ENCODE measurements at regions not wholly inside any gene's neighbourhood (a gene's known extent, or its start where the extent isn't known, plus 50 kb on each side); places are given as distances from the start of the nearest gene placed in this dataset.
"Not testable (repeated sequence)": the region's sequence is repeated elsewhere in the genome, so short reads cannot be mapped to it uniquely, and the experiment has no call there.

- no peaks in the 10 kb centered on the region for H3K9me3 ChIP-seq (ENCODE audit: control insufficient read depth, low read length)
- no peak overlapping the region for H3K9ac ChIP-seq (ENCODE audit: low read length)
- no peak overlapping the region for H3K4me3 ChIP-seq (ENCODE audit: low read length)
- H3K4me1 ChIP-seq (ENCODE audit: control insufficient read depth, insufficient read depth, low read length): no peaks in the 10 kb centered on the region
- DNase-seq (ENCODE audit: low read depth): no peak
- peaks cover 9% of the 10 kb centered on the region for H3K27me3 ChIP-seq (replicated peaks; ENCODE audit: control insufficient read depth, insufficient read depth, low read length)
- no peaks in the 10 kb centered on the region for H3K36me3 ChIP-seq (ENCODE audit: control insufficient read depth, insufficient read depth, low read length, severe bottlenecking)
Observed at GRCh38 chr10:44004913-44005787, 356.5 kb upstream of the ZNF32 start.

- Histone ChIP-seq H3K27me3 (replicated peaks; ENCODE audit: control insufficient read depth, insufficient read depth, low read length) (no peaks in the 10 kb centered on the region), H3K4me3 (ENCODE audit: low read length) (no peak overlapping the region), H3K36me3 (ENCODE audit: control insufficient read depth, insufficient read depth, low read length, severe bottlenecking) (no peaks in the 10 kb centered on the region), H3K9ac (ENCODE audit: low read length) (no peak overlapping the region), H3K9me3 (ENCODE audit: control insufficient read depth, low read length) (no peaks in the 10 kb centered on the region), H3K4me1 (ENCODE audit: control insufficient read depth, insufficient read depth, low read length) (peaks cover 11% of the 10 kb centered on the region)
- peak; percentile 15 for DNase-seq (ENCODE audit: low read depth)
Observed at GRCh38 chr10:43998021-43998809, 349.5 kb upstream of the ZNF32 start.

- H3K9ac ChIP-seq (ENCODE audit: low read length): no peak overlapping the region
- H3K4me1 ChIP-seq (ENCODE audit: control insufficient read depth, insufficient read depth, low read length): peaks cover 11% of the 10 kb centered on the region
- no peak overlapping the region for H3K4me3 ChIP-seq (ENCODE audit: low read length)
- DNase-seq (ENCODE audit: low read depth): no peak
- H3K9me3 ChIP-seq (ENCODE audit: control insufficient read depth, low read length): no peaks in the 10 kb centered on the region
- no peaks in the 10 kb centered on the region for H3K36me3 ChIP-seq (ENCODE audit: control insufficient read depth, insufficient read depth, low read length, severe bottlenecking)
- no peaks in the 10 kb centered on the region for H3K27me3 ChIP-seq (replicated peaks; ENCODE audit: control insufficient read depth, insufficient read depth, low read length)
Observed at GRCh38 chr10:43997330-43997729, 348.6 kb upstream of the ZNF32 start.

- Histone ChIP-seq H3K9ac (ENCODE audit: low read length) (no peak overlapping the region), H3K27me3 (replicated peaks; ENCODE audit: control insufficient read depth, insufficient read depth, low read length) (no peaks in the 10 kb centered on the region)
Observed at GRCh38 chr10:43994539-43994938, 345.9 kb upstream of the ZNF32 start.

GRCh38 chr10:43992816-43993215 is 344.1 kb upstream of the ZNF32 start:
- H3K36me3 ChIP-seq (ENCODE audit: control insufficient read depth, insufficient read depth, low read length, severe bottlenecking); H3K27me3 ChIP-seq (replicated peaks; ENCODE audit: control insufficient read depth, insufficient read depth, low read length); H3K4me3 ChIP-seq (ENCODE audit: low read length); H3K4me1 ChIP-seq (ENCODE audit: control insufficient read depth, insufficient read depth, low read length); DNase-seq (ENCODE audit: low read depth); H3K9ac ChIP-seq (ENCODE audit: low read length); H3K9me3 ChIP-seq (ENCODE audit: control insufficient read depth, low read length): not testable (repeated sequence)

More at GRCh38 chr10:43994539-43994938, 345.9 kb upstream of the ZNF32 start:
- Histone ChIP-seq H3K9me3 (ENCODE audit: control insufficient read depth, low read length) (no peaks in the 10 kb centered on the region), H3K4me1 (ENCODE audit: control insufficient read depth, insufficient read depth, low read length) (peaks cover 11% of the 10 kb centered on the region), H3K4me3 (ENCODE audit: low read length) (no peak overlapping the region), H3K36me3 (ENCODE audit: control insufficient read depth, insufficient read depth, low read length, severe bottlenecking) (no peaks in the 10 kb centered on the region)
- DNase-seq (ENCODE audit: low read depth): no peak

GRCh38 chr10:43986374-43986773 is 337.7 kb upstream of the ZNF32 start:
- H3K4me1 ChIP-seq (ENCODE audit: control insufficient read depth, insufficient read depth, low read length): peaks cover 13% of the 10 kb centered on the region
- peaks cover 11% of the 10 kb centered on the region for H3K9me3 ChIP-seq (ENCODE audit: control insufficient read depth, low read length)
- H3K9ac ChIP-seq (ENCODE audit: low read length): no peak overlapping the region

GRCh38 chr10:43985941-43986340 is 337.3 kb upstream of the ZNF32 start:
- Histone ChIP-seq H3K4me1 (ENCODE audit: control insufficient read depth, insufficient read depth, low read length) (peaks cover 18% of the 10 kb centered on the region), H3K4me3 (ENCODE audit: low read length) (no peak overlapping the region), H3K36me3 (ENCODE audit: control insufficient read depth, insufficient read depth, low read length, severe bottlenecking) (no peaks in the 10 kb centered on the region), H3K9me3 (ENCODE audit: control insufficient read depth, low read length) (peaks cover 11% of the 10 kb centered on the region), H3K27me3 (replicated peaks; ENCODE audit: control insufficient read depth, insufficient read depth, low read length) (no peaks in the 10 kb centered on the region), H3K9ac (ENCODE audit: low read length) (no peak overlapping the region)
- DNase-seq (ENCODE audit: low read depth): no peak

More at GRCh38 chr10:43986374-43986773, 337.7 kb upstream of the ZNF32 start:
- no peaks in the 10 kb centered on the region for H3K36me3 ChIP-seq (ENCODE audit: control insufficient read depth, insufficient read depth, low read length, severe bottlenecking)
- H3K4me3 ChIP-seq (ENCODE audit: low read length): no peak overlapping the region
- no peak for DNase-seq (ENCODE audit: low read depth)
- no peaks in the 10 kb centered on the region for H3K27me3 ChIP-seq (replicated peaks; ENCODE audit: control insufficient read depth, insufficient read depth, low read length)

GRCh38 chr10:43983856-43984271 is 335.2 kb upstream of the ZNF32 start:
- Histone ChIP-seq H3K4me3 (ENCODE audit: low read length) (no peak overlapping the region), H3K9me3 (ENCODE audit: control insufficient read depth, low read length) (peaks cover 11% of the 10 kb centered on the region), H3K36me3 (ENCODE audit: control insufficient read depth, insufficient read depth, low read length, severe bottlenecking) (no peaks in the 10 kb centered on the region), H3K4me1 (ENCODE audit: control insufficient read depth, insufficient read depth, low read length) (peaks cover 23% of the 10 kb centered on the region), H3K27me3 (replicated peaks; ENCODE audit: control insufficient read depth, insufficient read depth, low read length) (no peaks in the 10 kb centered on the region), H3K9ac (ENCODE audit: low read length) (no peak overlapping the region)
- no peak for DNase-seq (ENCODE audit: low read depth)

GRCh38 chr10:43983405-43983804 is 334.7 kb upstream of the ZNF32 start:
- Histone ChIP-seq H3K9ac (ENCODE audit: low read length) (no peak overlapping the region), H3K27me3 (replicated peaks; ENCODE audit: control insufficient read depth, insufficient read depth, low read length) (no peaks in the 10 kb centered on the region), H3K9me3 (ENCODE audit: control insufficient read depth, low read length) (peaks cover 11% of the 10 kb centered on the region), H3K36me3 (ENCODE audit: control insufficient read depth, insufficient read depth, low read length, severe bottlenecking) (no peaks in the 10 kb centered on the region), H3K4me1 (ENCODE audit: control insufficient read depth, insufficient read depth, low read length) (peaks cover 23% of the 10 kb centered on the region), H3K4me3 (ENCODE audit: low read length) (no peak overlapping the region)
- no peak for DNase-seq (ENCODE audit: low read depth)

GRCh38 chr10:43982250-43982649 is 333.6 kb upstream of the ZNF32 start:
- no peaks in the 10 kb centered on the region for H3K27me3 ChIP-seq (replicated peaks; ENCODE audit: control insufficient read depth, insufficient read depth, low read length)
- no peak for DNase-seq (ENCODE audit: low read depth)
- peaks cover 23% of the 10 kb centered on the region for H3K4me1 ChIP-seq (ENCODE audit: control insufficient read depth, insufficient read depth, low read length)
- peaks cover 8% of the 10 kb centered on the region for H3K9me3 ChIP-seq (ENCODE audit: control insufficient read depth, low read length)
- H3K4me3 ChIP-seq (ENCODE audit: low read length): no peak overlapping the region
- no peaks in the 10 kb centered on the region for H3K36me3 ChIP-seq (ENCODE audit: control insufficient read depth, insufficient read depth, low read length, severe bottlenecking)
- no peak overlapping the region for H3K9ac ChIP-seq (ENCODE audit: low read length)

GRCh38 chr10:43981696-43982095 is 333.0 kb upstream of the ZNF32 start:
- Histone ChIP-seq H3K27me3 (replicated peaks; ENCODE audit: control insufficient read depth, insufficient read depth, low read length) (no peaks in the 10 kb centered on the region), H3K36me3 (ENCODE audit: control insufficient read depth, insufficient read depth, low read length, severe bottlenecking) (no peaks in the 10 kb centered on the region), H3K4me1 (ENCODE audit: control insufficient read depth, insufficient read depth, low read length) (peaks cover 23% of the 10 kb centered on the region), H3K9ac (ENCODE audit: low read length) (no peak overlapping the region), H3K4me3 (ENCODE audit: low read length) (no peak overlapping the region), H3K9me3 (ENCODE audit: control insufficient read depth, low read length) (peaks cover 3% of the 10 kb centered on the region)
- no peak for DNase-seq (ENCODE audit: low read depth)

All from adipocyte (in vitro differentiated cells).